DOHH2 (cell line): ENCODE measurements at regions not wholly inside any gene's neighbourhood (a gene's known extent, or its start where the extent isn't known, plus 50 kb on each side); places are given as distances from the start of the nearest gene placed in this dataset.

Experiments
- CTCF ChIP-seq: fragments of 200-600 bp; sonication (generic); IDR thresholded peaks from one replicate; pipeline ENCODE4 v1.5.1; 2014; ENCODE audit warnings: antibody characterized with exemption, mild to moderate bottlenecking, low read depth, low read length; ENCODE audit not compliant: poor library complexity, severe bottlenecking
- EZH2phosphoT487 ChIP-seq: fragments of 200-600 bp; sonication (generic); IDR thresholded peaks from 2 replicates; pipeline ENCODE4 v1.6.1; 2017; ENCODE audit warnings: borderline replicate concordance, mild to moderate bottlenecking, antibody characterized with exemption, low read length, moderate library complexity, mixed read lengths

GRCh38 chr1:209106861-209107260, 476.7 kb upstream of the CAMK1G start:
- TF ChIP-seq CTCF (no peak), EZH2phosphoT487 (no peak)
